ENCODE measurements at regions not wholly inside any gene's neighbourhood (a gene's known extent, or its start where the extent isn't known, plus 50 kb on each side); places are given as distances from the start of the nearest gene placed in this dataset.

DNA sequence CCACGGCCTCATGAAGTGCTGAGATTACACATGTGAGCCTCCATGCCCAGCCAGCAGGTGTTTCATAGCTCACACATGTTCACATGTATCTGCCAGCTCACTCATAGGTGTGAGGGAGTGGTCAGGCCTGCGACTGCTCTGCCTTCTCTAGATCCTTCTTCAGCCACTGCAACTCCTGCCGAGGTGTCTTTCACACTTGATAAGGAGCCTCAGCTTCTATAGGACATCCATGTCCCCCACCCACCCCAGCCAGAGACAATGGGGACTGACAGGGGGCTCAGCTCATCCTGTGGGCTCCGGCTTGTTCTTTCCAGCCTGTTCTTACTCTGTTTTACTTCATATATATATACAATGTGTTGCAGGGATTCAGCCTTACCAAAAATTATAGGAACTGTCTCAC is 286.5 kb upstream of the MGAT5 start:
- Mint-ChIP-seq H3K27ac (ENCODE audit: low read depth, unreplicated experiment) (no peak overlapping the region), H3K4me1 (ENCODE audit: insufficient read depth, unreplicated experiment) (no peaks in the 10 kb centered on the region), H3K9me3 (ENCODE audit: unreplicated experiment) (no peaks in the 10 kb centered on the region), H3K36me3 (ENCODE audit: insufficient read depth, unreplicated experiment) (no peaks in the 10 kb centered on the region), H3K27me3 (ENCODE audit: insufficient read depth, unreplicated experiment) (peaks cover 38% of the 10 kb centered on the region), H3K4me3 (ENCODE audit: unreplicated experiment) (no peak overlapping the region)
- intact Hi-C loops (cut with micrococcal nuclease), result no loop called here
- DNase-seq (ENCODE audit: unreplicated experiment), result no peak
- POLR2A ChIA-PET, result no interaction called here
- TF ChIP-seq, protein P1, sequence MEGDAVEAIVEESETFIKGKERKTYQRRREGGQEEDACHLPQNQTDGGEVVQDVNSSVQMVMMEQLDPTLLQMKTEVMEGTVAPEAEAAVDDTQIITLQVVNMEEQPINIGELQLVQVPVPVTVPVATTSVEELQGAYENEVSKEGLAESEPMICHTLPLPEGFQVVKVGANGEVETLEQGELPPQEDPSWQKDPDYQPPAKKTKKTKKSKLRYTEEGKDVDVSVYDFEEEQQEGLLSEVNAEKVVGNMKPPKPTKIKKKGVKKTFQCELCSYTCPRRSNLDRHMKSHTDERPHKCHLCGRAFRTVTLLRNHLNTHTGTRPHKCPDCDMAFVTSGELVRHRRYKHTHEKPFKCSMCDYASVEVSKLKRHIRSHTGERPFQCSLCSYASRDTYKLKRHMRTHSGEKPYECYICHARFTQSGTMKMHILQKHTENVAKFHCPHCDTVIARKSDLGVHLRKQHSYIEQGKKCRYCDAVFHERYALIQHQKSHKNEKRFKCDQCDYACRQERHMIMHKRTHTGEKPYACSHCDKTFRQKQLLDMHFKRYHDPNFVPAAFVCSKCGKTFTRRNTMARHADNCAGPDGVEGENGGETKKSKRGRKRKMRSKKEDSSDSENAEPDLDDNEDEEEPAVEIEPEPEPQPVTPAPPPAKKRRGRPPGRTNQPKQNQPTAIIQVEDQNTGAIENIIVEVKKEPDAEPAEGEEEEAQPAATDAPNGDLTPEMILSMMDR (IDR thresholded peaks at IDR 0.05; ENCODE audit: unreplicated experiment), result no peak
- BruUV-seq (replicated peaks), result no TSS peak
- CTCF ChIA-PET, result no interaction called here

DNA sequence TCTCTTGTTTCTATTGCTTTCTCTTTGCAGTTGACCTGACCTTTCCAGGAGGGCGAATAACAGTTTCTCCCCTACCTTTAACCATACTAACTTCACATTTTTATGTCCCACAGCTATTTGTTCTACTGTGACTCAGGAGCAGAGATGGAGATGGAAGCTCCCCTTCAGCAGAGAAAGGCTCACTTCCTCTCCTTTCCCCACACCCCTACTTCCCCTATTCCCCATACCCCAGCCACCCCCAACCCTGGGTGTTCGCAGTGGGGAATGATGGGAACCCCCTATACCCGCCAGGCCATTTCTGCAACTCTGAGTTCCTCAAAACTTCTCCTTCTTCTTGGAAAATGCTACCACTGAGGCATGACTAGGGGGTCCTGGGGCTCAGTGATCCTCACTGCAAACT is 285.4 kb upstream of the MGAT5 start:
- DNase-seq (ENCODE audit: unreplicated experiment), result no peak
- no peaks in the 10 kb centered on the region for H3K4me1 Mint-ChIP-seq (ENCODE audit: insufficient read depth, unreplicated experiment)
- POLR2A ChIA-PET, result no interaction called here
- no peaks in the 10 kb centered on the region for H3K9me3 Mint-ChIP-seq (ENCODE audit: unreplicated experiment)
- H3K36me3 Mint-ChIP-seq (ENCODE audit: insufficient read depth, unreplicated experiment), result no peaks in the 10 kb centered on the region
- no peak overlapping the region for H3K27ac Mint-ChIP-seq (ENCODE audit: low read depth, unreplicated experiment)
- peaks cover 41% of the 10 kb centered on the region for H3K27me3 Mint-ChIP-seq (ENCODE audit: insufficient read depth, unreplicated experiment)
- no peak overlapping the region for H3K4me3 Mint-ChIP-seq (ENCODE audit: unreplicated experiment)
- TF ChIP-seq, protein P1 (IDR thresholded peaks at IDR 0.05; ENCODE audit: unreplicated experiment), result no peak
- no TSS peak for BruUV-seq (replicated peaks)
- CTCF ChIA-PET, result no interaction called here
- intact Hi-C loops (cut with micrococcal nuclease), result no loop called here

DNA sequence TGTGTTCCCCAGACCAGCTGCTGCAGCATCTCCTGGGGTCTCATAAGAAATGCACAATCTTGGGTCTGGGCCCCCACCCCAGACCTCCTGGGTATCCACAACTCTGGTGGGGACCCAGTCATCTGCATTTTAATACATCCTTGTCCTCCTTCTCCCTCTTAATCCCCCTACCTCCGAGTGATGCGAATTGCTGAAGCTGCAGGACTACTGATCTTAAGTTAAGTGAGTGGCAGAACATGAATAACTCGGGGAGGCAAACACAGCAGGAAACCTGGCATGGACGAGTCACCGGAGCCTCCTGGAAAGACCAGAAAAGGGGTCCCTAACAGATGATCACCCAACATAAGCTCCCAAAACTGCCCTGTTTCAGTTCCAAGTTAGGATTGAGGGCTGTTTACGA is 283.2 kb upstream of the MGAT5 start:
- intact Hi-C loops (cut with micrococcal nuclease), result no loop called here

DNA sequence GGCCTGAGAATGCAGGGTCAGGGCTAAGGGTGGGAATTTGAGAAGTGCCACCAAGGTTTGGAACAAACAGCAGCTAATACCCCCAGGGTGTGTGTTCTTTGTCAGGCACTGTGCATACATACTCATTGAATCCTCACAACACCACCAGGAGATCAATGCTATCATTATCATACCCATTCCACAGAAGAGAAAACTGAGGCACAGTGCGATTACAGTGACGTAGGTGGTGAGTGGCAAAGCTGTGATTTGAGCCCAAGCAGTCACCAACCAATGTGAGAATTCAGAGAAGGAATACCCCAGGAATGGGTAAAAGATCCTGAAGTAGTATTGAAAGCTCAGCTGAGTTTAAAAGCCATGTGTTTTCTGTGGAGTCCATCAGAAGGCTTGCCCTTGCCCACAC is 281.6 kb upstream of the MGAT5 start:
- Mint-ChIP-seq H3K27me3 (ENCODE audit: insufficient read depth, unreplicated experiment) (peaks cover 50% of the 10 kb centered on the region), H3K36me3 (ENCODE audit: insufficient read depth, unreplicated experiment) (peaks cover 6% of the 10 kb centered on the region), H3K9me3 (ENCODE audit: unreplicated experiment) (no peaks in the 10 kb centered on the region), H3K27ac (ENCODE audit: low read depth, unreplicated experiment) (no peak overlapping the region), H3K4me1 (ENCODE audit: insufficient read depth, unreplicated experiment) (no peaks in the 10 kb centered on the region), H3K4me3 (ENCODE audit: unreplicated experiment) (no peak overlapping the region)
- no peak for DNase-seq (ENCODE audit: unreplicated experiment)
- POLR2A ChIA-PET, result no interaction called here
- TF ChIP-seq, protein P1 (IDR thresholded peaks at IDR 0.05; ENCODE audit: unreplicated experiment), result no peak
- intact Hi-C loops (cut with micrococcal nuclease), result no loop called here
- BruUV-seq (replicated peaks), result no TSS peak
- CTCF ChIA-PET, result interaction anchor here (0.7 kb wide), 1 partner anchor 824 kb away, joined by 3 read pairs; no protein-coding TSS in a partner anchor

More for the DNA sequence above, 283.2 kb upstream of the MGAT5 start:
- TF ChIP-seq, protein P1 (IDR thresholded peaks at IDR 0.05; ENCODE audit: unreplicated experiment), result no peak
- Mint-ChIP-seq H3K4me1 (ENCODE audit: insufficient read depth, unreplicated experiment) (no peaks in the 10 kb centered on the region), H3K27ac (ENCODE audit: low read depth, unreplicated experiment) (no peak overlapping the region), H3K9me3 (ENCODE audit: unreplicated experiment) (no peaks in the 10 kb centered on the region), H3K36me3 (ENCODE audit: insufficient read depth, unreplicated experiment) (peaks cover 4% of the 10 kb centered on the region), H3K27me3 (ENCODE audit: insufficient read depth, unreplicated experiment) (peaks cover 50% of the 10 kb centered on the region), H3K4me3 (ENCODE audit: unreplicated experiment) (no peak overlapping the region)
- no peak for DNase-seq (ENCODE audit: unreplicated experiment)
- no TSS peak for BruUV-seq (replicated peaks)
- ChIA-PET CTCF (interaction anchor here (0.6 to 0.8 kb wide), 2 partner anchors 107 to 480 kb away, joined by 4 to 5 read pairs; no protein-coding TSS in a partner anchor), POLR2A (no interaction called here)
